ENCODE measurements at regions not wholly inside any gene's neighbourhood (a gene's known extent, or its start where the extent isn't known, plus 50 kb on each side); places are given as distances from the start of the nearest gene placed in this dataset.

- TF ChIP-seq E2F1 (CRISPR knock-in tag; IDR thresholded peaks at IDR 0.05), result no peak
- TF ChIP-seq ZMAT4 (CRISPR knock-in tag; IDR thresholded peaks at IDR 0.05), result no peak
- TF ChIP-seq, protein P1, sequence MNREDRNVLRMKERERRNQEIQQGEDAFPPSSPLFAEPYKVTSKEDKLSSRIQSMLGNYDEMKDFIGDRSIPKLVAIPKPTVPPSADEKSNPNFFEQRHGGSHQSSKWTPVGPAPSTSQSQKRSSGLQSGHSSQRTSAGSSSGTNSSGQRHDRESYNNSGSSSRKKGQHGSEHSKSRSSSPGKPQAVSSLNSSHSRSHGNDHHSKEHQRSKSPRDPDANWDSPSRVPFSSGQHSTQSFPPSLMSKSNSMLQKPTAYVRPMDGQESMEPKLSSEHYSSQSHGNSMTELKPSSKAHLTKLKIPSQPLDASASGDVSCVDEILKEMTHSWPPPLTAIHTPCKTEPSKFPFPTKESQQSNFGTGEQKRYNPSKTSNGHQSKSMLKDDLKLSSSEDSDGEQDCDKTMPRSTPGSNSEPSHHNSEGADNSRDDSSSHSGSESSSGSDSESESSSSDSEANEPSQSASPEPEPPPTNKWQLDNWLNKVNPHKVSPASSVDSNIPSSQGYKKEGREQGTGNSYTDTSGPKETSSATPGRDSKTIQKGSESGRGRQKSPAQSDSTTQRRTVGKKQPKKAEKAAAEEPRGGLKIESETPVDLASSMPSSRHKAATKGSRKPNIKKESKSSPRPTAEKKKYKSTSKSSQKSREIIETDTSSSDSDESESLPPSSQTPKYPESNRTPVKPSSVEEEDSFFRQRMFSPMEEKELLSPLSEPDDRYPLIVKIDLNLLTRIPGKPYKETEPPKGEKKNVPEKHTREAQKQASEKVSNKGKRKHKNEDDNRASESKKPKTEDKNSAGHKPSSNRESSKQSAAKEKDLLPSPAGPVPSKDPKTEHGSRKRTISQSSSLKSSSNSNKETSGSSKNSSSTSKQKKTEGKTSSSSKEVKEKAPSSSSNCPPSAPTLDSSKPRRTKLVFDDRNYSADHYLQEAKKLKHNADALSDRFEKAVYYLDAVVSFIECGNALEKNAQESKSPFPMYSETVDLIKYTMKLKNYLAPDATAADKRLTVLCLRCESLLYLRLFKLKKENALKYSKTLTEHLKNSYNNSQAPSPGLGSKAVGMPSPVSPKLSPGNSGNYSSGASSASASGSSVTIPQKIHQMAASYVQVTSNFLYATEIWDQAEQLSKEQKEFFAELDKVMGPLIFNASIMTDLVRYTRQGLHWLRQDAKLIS (CRISPR knock-in tag; IDR thresholded peaks at IDR 0.05; ENCODE audit: borderline replicate concordance), result no peak
- TF ChIP-seq, protein P2, sequence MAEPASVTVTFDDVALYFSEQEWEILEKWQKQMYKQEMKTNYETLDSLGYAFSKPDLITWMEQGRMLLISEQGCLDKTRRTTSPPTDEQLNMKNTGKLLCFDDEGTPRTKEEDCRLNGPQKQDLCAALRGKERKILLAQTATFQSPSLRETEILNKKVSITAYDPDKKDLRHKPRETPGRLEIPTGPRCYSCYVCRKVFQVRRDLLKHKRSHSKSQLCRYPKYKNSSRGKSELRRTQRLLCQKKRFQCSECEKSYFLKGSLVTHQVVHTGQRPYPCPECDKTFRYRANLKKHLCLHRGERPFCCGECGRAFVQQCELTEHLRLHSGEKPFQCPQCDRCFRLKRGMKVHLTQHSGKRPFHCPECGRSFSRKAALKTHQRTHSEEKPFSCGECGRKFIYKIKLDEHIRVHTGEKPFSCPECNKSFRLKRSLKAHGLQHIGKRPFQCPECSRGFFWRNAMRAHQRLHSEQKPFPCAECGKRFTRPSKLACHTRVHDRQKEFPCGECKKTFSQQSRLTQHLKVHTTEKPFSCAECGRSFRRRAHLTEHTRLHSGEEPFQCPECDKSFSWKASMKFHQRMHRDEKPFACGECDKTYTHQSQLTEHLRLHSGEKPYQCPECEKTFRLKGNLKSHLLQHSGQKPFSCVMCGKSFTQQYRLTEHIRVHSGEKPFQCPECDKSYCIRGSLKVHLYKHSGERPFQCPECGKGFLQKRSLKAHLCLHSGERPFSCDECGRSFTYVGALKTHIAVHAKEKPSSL (CRISPR knock-in tag; conservative IDR thresholded peaks at IDR 0.05), result no peak
These were observed 780.2 kb upstream of the WWC1 start (continued) for GRCh38 chr5:167511276-167511675.

DNA sequence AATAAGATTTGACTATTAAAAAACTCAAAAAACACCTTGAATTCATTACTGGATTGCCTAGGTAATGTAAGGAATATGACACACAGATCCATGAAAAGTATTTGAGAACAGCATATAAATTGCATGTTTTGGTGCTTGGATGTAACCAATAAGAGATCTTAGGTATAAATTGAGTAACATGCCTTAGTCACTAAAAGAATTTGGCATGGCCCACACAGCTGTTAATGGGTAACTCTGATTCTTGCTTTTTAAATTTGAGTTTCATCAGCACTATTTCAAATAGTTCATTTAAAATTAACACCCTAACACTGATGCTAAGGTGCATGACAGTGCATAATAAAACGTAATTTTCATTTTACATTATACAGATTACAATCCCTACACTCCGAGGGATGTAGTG lies 779.3 kb upstream of the WWC1 start:
- Mint-ChIP-seq H3K36me3 (no peaks in the 10 kb centered on the region), H3K27ac (no peak overlapping the region), H3K4me1 (peaks cover 51% of the 10 kb centered on the region), H3K4me3 (no peak overlapping the region), H3K9me3 (no peaks in the 10 kb centered on the region), H3K27me3 (ENCODE audit: low read depth) (no peaks in the 10 kb centered on the region)
- POLR2A ChIA-PET, result no interaction called here
- CTCF ChIA-PET, result interaction anchor here (2.5 kb wide), 1 partner anchor 16 kb away, joined by 10 read pairs; no protein-coding TSS in a partner anchor
- DNase-seq (ENCODE audit: low spot score), result no peak
- ATAC-seq, result no peak
- TF ChIP-seq, protein P3, sequence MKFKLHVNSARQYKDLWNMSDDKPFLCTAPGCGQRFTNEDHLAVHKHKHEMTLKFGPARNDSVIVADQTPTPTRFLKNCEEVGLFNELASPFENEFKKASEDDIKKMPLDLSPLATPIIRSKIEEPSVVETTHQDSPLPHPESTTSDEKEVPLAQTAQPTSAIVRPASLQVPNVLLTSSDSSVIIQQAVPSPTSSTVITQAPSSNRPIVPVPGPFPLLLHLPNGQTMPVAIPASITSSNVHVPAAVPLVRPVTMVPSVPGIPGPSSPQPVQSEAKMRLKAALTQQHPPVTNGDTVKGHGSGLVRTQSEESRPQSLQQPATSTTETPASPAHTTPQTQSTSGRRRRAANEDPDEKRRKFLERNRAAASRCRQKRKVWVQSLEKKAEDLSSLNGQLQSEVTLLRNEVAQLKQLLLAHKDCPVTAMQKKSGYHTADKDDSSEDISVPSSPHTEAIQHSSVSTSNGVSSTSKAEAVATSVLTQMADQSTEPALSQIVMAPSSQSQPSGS (CRISPR knock-in tag; IDR thresholded peaks at IDR 0.05; ENCODE audit: borderline replicate concordance, low read depth), result no peak
- TF ChIP-seq ETV6 (CRISPR knock-in tag; IDR thresholded peaks at IDR 0.05), result no peak
- TF ChIP-seq ZNF423 (CRISPR knock-in tag; IDR thresholded peaks at IDR 0.05), result no peak
- TF ChIP-seq, protein P4, sequence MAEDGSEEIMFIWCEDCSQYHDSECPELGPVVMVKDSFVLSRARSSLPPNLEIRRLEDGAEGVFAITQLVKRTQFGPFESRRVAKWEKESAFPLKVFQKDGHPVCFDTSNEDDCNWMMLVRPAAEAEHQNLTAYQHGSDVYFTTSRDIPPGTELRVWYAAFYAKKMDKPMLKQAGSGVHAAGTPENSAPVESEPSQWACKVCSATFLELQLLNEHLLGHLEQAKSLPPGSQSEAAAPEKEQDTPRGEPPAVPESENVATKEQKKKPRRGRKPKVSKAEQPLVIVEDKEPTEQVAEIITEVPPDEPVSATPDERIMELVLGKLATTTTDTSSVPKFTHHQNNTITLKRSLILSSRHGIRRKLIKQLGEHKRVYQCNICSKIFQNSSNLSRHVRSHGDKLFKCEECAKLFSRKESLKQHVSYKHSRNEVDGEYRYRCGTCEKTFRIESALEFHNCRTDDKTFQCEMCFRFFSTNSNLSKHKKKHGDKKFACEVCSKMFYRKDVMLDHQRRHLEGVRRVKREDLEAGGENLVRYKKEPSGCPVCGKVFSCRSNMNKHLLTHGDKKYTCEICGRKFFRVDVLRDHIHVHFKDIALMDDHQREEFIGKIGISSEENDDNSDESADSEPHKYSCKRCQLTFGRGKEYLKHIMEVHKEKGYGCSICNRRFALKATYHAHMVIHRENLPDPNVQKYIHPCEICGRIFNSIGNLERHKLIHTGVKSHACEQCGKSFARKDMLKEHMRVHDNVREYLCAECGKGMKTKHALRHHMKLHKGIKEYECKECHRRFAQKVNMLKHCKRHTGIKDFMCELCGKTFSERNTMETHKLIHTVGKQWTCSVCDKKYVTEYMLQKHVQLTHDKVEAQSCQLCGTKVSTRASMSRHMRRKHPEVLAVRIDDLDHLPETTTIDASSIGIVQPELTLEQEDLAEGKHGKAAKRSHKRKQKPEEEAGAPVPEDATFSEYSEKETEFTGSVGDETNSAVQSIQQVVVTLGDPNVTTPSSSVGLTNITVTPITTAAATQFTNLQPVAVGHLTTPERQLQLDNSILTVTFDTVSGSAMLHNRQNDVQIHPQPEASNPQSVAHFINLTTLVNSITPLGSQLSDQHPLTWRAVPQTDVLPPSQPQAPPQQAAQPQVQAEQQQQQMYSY (CRISPR knock-in tag; IDR thresholded peaks at IDR 0.05), result no peak
- TF ChIP-seq NFYB (CRISPR knock-in tag; conservative IDR thresholded peaks at IDR 0.05; ENCODE audit: low read depth), result no peak
- TF ChIP-seq MXD4 (CRISPR knock-in tag; IDR thresholded peaks at IDR 0.05; ENCODE audit: borderline replicate concordance), result no peak
- no peak for TF ChIP-seq ZNF317 (CRISPR knock-in tag; IDR thresholded peaks at IDR 0.05; ENCODE audit: borderline replicate concordance, low read depth)
- TF ChIP-seq NR3C1 (CRISPR knock-in tag; conservative IDR thresholded peaks at IDR 0.05; ENCODE audit: low read depth), result no peak
- TF ChIP-seq NFATC4 (CRISPR knock-in tag; IDR thresholded peaks at IDR 0.05), result no peak
- TF ChIP-seq ARID4B (CRISPR knock-in tag; IDR thresholded peaks at IDR 0.05; ENCODE audit: borderline replicate concordance), result no peak
- TF ChIP-seq, protein P5, sequence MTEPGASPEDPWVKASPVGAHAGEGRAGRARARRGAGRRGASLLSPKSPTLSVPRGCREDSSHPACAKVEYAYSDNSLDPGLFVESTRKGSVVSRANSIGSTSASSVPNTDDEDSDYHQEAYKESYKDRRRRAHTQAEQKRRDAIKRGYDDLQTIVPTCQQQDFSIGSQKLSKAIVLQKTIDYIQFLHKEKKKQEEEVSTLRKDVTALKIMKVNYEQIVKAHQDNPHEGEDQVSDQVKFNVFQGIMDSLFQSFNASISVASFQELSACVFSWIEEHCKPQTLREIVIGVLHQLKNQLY (CRISPR knock-in tag; IDR thresholded peaks at IDR 0.05), result no peak
